Thymus (tissue), 11 donors: ENCODE measurements at regions not wholly inside any gene's neighbourhood (a gene's known extent, or its start where the extent isn't known, plus 50 kb on each side); places are given as distances from the start of the nearest gene placed in this dataset.

Experiments used
- DNase-seq, 9 donors: peaks; one replicate each; pipeline ENCODE4 v3.0.0-alpha.2; 2013; ENCODE audit warnings: low spot score in 9 of 9, low read depth in 6 of 9, missing footprints in 1 of 9
- H3K27ac ChIP-seq, 2 donors: one replicate each; pipeline ENCODE4 v1.5.1; 2013; ENCODE audit warnings: control low read depth in 1 of 2, low read depth in 1 of 2, low read length in 1 of 2, mild to moderate bottlenecking in 1 of 2, moderate library complexity in 1 of 2
- H3K27me3 ChIP-seq, 2 donors: one replicate each; pipeline ENCODE4 v1.5.1; 2013; ENCODE audit warnings: low read length in 1 of 2; ENCODE audit not compliant: control insufficient read depth in 2 of 2, insufficient read depth in 1 of 2
- H3K36me3 ChIP-seq, 2 donors: one replicate each; pipeline ENCODE4 v1.5.1; 2013; ENCODE audit warnings: low read length in 1 of 2, mild to moderate bottlenecking in 1 of 2, moderate library complexity in 1 of 2; ENCODE audit not compliant: control insufficient read depth in 2 of 2, insufficient read depth in 2 of 2
- H3K4me1 ChIP-seq, 2 donors: one replicate each; pipeline ENCODE4 v1.5.1; 2013; ENCODE audit warnings: low read length in 2 of 2; ENCODE audit not compliant: control insufficient read depth in 2 of 2, insufficient read depth in 2 of 2
- H3K4me3 ChIP-seq, 2 donors: one replicate each; pipeline ENCODE4 v1.5.1; 2013; ENCODE audit warnings: low read length in 2 of 2, control low read depth in 1 of 2, mild to moderate bottlenecking in 1 of 2
- H3K9me3 ChIP-seq, 2 donors: one replicate each; pipeline ENCODE4 v1.5.1; 2013; ENCODE audit warnings: low read length in 1 of 2, mild to moderate bottlenecking in 1 of 2; ENCODE audit not compliant: control insufficient read depth in 2 of 2, insufficient read depth in 1 of 2
- WGBS: extraction: QIAGEN DNeasy Blood & Tissue Kit; methylation state at CpG from one replicate; pipeline ENCODE4 v1.1.7; 2013; 5-methylcytosine and 5-hydroxymethylcytosine counted together
- donor health status: healthy.

GRCh38 chr22:48695731-48696305 lies 1131.9 kb downstream of the BRD1 start:
- Histone ChIP-seq H3K27me3 (no peaks in the 10 kb centered on the region), H3K27ac (no peak overlapping the region), H3K9me3 (no peaks in the 10 kb centered on the region), H3K4me1 (no peaks in the 10 kb centered on the region), H3K36me3 (no peaks in the 10 kb centered on the region), H3K4me3 (no peak overlapping the region)
- no peak for DNase-seq
- WGBS = 90% methylated on average over 19 of the region's 19 CpGs

- Histone ChIP-seq H3K36me3 (no peaks in the 10 kb centered on the region), H3K27me3 (no peaks in the 10 kb centered on the region), H3K27ac (no peak overlapping the region), H3K9me3 (no peaks in the 10 kb centered on the region), H3K4me1 (no peaks in the 10 kb centered on the region), H3K4me3 (no peak overlapping the region)
- DNase-seq = no peak
- WGBS = 78% methylated on average over 6 of the region's 6 CpGs
Observed at GRCh38 chr22:48695251-48695650, 1132.4 kb downstream of the BRD1 start.

GRCh38 chr22:48694296-48694883 lies 1133.3 kb downstream of the BRD1 start:
- no peak overlapping the region for H3K27ac ChIP-seq

GRCh38 chr22:48693377-48694135 lies 1134.1 kb downstream of the BRD1 start:
- no peak overlapping the region for H3K4me3 ChIP-seq
- H3K36me3 ChIP-seq = no peaks in the 10 kb centered on the region
- H3K4me1 ChIP-seq = no peaks in the 10 kb centered on the region
- no peak for DNase-seq
- H3K27me3 ChIP-seq = no peaks in the 10 kb centered on the region
- no peak overlapping the region for H3K27ac ChIP-seq
- WGBS = 94% methylated on average over 26 of the region's 26 CpGs
- H3K9me3 ChIP-seq = no peaks in the 10 kb centered on the region

More at GRCh38 chr22:48694296-48694883, 1133.3 kb downstream of the BRD1 start:
- DNase-seq = no peak
- Histone ChIP-seq H3K9me3 (no peaks in the 10 kb centered on the region), H3K27me3 (no peaks in the 10 kb centered on the region), H3K36me3 (no peaks in the 10 kb centered on the region), H3K4me1 (no peaks in the 10 kb centered on the region), H3K4me3 (no peak overlapping the region)
- 79% methylated on average over 22 of the region's 22 CpGs for WGBS

- Histone ChIP-seq H3K36me3 (no peaks in the 10 kb centered on the region), H3K4me3 (no peak overlapping the region), H3K27ac (no peak overlapping the region), H3K27me3 (no peaks in the 10 kb centered on the region), H3K9me3 (no peaks in the 10 kb centered on the region), H3K4me1 (no peaks in the 10 kb centered on the region)
- WGBS = 93% methylated on average over 31 of the region's 31 CpGs
- DNase-seq = no peak
Observed at GRCh38 chr22:48692734-48693376, 1134.8 kb downstream of the BRD1 start.

GRCh38 chr22:48691431-48691851 lies 1136.2 kb downstream of the BRD1 start:
- Histone ChIP-seq H3K27me3 (no peaks in the 10 kb centered on the region), H3K27ac (no peak overlapping the region), H3K9me3 (no peaks in the 10 kb centered on the region), H3K4me3 (no peak overlapping the region), H3K4me1 (no peaks in the 10 kb centered on the region), H3K36me3 (no peaks in the 10 kb centered on the region)
- 93% methylated on average over 21 of the region's 21 CpGs for WGBS
- DNase-seq = no peak

- Histone ChIP-seq H3K4me1 (no peaks in the 10 kb centered on the region), H3K27ac (no peak overlapping the region), H3K36me3 (no peaks in the 10 kb centered on the region), H3K9me3 (no peaks in the 10 kb centered on the region), H3K4me3 (no peak overlapping the region), H3K27me3 (no peaks in the 10 kb centered on the region)
- WGBS = 92% methylated on average over 24 of the region's 24 CpGs
- DNase-seq = no peak
Observed at GRCh38 chr22:48690583-48691317, 1136.9 kb downstream of the BRD1 start.

GRCh38 chr22:48689206-48689605 lies 1138.5 kb downstream of the BRD1 start:
- Histone ChIP-seq H3K27me3 (no peaks in the 10 kb centered on the region), H3K36me3 (no peaks in the 10 kb centered on the region), H3K9me3 (no peaks in the 10 kb centered on the region), H3K27ac (no peak overlapping the region), H3K4me1 (no peaks in the 10 kb centered on the region), H3K4me3 (no peak overlapping the region)
- WGBS = 92% methylated on average over 18 of the region's 18 CpGs
- no peak for DNase-seq
